Peyer's patch (tissue), 4 donors: ENCODE measurements at regions not wholly inside any gene's neighbourhood (a gene's known extent, or its start where the extent isn't known, plus 50 kb on each side); places are given as distances from the start of the nearest gene placed in this dataset.

Experiments used
- CTCF ChIP-seq, 6 experiments: fragments of 450-650 bp in 4 of 6; fragments of 200-600 bp in 2 of 6; sonication (generic) in 1 of 6; IDR thresholded peaks; one replicate each; pipeline ENCODE4 v1.5.1; 2017 to 2019; ENCODE audit warnings: antibody characterized with exemption in 6 of 6, mild to moderate bottlenecking in 3 of 6, moderate library complexity in 1 of 6
- POLR2A ChIP-seq, 2 donors: fragments of 450-650 bp; IDR thresholded peaks; one replicate each; pipeline ENCODE4 v1.5.1; 2017; ENCODE audit warnings: antibody characterized with exemption in 2 of 2, mild to moderate bottlenecking in 2 of 2, moderate library complexity in 2 of 2

GRCh38 chr12:87085286-87085685 lies 829.1 kb upstream of the MGAT4C start:
- no peak for TF ChIP-seq CTCF (IDR thresholded peaks at IDR 0.05)
- TF ChIP-seq POLR2A (IDR thresholded peaks at IDR 0.05): no peak
